Hematopoietic multipotent progenitor cell treated with erythropoietin and hydrocortisone succinate and interleukin-3 and kit ligand, for 4 days (in vitro differentiated cells): ENCODE measurements at regions not wholly inside any gene's neighbourhood (a gene's known extent, or its start where the extent isn't known, plus 50 kb on each side); places are given as distances from the start of the nearest gene placed in this dataset.

ENCODE experiments used
- DNase-seq: peaks from one replicate; pipeline ENCODE4 v3.0.0-alpha.2; 2015

GRCh38 chr21:19870682-19871081, 1127.5 kb upstream of the NCAM2 start:
- no peak for DNase-seq

GRCh38 chr21:19874521-19874920, 1123.7 kb upstream of the NCAM2 start:
- no peak for DNase-seq

GRCh38 chr21:19878133-19878532, 1120.1 kb upstream of the NCAM2 start:
- DNase-seq, result no peak

DNA sequence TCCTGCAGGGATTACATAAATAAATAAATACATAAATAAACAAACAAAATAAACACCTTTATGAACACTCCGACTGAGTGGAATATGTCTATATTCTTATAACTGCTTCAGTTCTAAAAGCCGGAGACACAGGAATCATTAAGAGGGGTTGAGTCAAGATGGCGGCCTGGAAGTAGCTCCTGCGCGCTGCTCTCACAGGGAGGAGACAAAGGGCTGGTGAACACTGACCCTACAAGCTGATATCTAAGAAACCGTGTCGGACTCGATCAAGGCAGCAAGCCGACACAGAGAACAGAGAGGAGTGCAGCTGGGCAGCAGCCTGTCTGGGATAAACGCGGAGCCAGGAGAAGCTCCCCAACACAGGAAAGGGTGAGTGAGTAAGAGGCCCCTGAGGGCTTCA, 1098.6 kb upstream of the NCAM2 start:
- no peak for DNase-seq

GRCh38 chr21:19900149-19900548, 1098.1 kb upstream of the NCAM2 start:
- no peak for DNase-seq

GRCh38 chr21:19908390-19908789, 1089.8 kb upstream of the NCAM2 start:
- peak; percentile 56 for DNase-seq

- DNase-seq, result no peak
These were observed 1084.2 kb upstream of the NCAM2 start for GRCh38 chr21:19914028-19914427.

DNA sequence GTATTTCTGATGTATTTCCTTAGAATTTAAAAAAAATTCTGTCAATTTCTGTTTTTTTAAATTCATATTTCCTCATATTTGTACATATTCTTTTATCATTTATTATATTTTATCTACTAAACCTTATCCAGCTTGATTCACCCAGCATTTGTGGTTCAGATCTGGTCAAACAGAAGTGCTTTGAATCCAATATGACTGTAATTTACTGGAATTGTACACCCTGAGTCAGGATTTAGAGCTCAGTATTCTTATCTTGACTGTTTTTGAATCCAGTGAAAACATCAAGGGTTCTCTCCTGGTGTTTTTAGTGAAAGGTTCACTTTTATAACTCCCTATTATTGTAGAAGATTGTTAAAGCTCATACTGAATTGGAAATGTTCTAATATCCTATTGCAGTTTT, 1077.0 kb upstream of the NCAM2 start:
- no peak for DNase-seq

GRCh38 chr21:19922122-19922521, 1076.1 kb upstream of the NCAM2 start:
- DNase-seq, result no peak

DNA sequence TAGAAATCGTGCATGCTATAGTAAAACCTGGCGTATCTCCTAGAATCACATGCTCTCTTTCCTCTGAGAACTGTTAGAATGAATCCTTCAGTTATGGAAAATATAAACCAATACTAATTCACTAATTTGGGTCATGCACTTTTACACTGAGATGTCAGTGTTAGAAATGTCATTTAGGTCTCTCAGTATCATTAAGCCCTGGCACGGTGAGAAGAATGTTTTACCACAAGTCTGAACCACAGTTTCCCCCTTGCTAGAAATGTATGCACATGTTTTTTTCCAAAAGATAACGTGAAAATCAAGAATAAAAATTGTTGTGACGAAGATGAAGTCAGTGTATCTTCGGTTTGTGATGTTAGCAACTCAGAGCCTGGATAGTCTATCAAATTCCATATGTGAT, 1062.7 kb upstream of the NCAM2 start:
- DNase-seq, result peak; percentile 31

DNA sequence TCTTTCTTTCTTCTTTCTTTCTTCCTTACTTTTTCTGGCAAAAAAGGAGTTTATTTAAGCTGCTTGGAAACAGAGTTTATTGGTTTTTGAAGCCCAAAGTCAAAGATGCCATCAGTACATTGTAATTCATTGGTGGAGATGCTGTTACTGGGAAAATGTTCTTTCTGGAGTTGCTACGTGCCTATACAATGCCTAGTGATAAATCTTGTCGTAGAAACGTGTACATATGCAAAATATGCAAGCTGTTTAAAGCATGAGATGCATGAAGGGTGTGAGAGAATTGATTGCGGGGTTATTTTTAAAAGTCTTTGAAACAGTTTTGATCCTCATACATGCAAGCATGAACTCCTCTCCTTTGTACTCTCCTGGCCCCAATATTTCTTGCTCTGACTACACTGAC, 1060.6 kb upstream of the NCAM2 start:
- DNase-seq, result no peak

GRCh38 chr21:19941626-19942025, 1056.6 kb upstream of the NCAM2 start:
- DNase-seq, result no peak

GRCh38 chr21:19950347-19950746, 1047.9 kb upstream of the NCAM2 start:
- DNase-seq, result no peak

- no peak for DNase-seq
These were observed 1029.1 kb upstream of the NCAM2 start for GRCh38 chr21:19969156-19969555.

DNA sequence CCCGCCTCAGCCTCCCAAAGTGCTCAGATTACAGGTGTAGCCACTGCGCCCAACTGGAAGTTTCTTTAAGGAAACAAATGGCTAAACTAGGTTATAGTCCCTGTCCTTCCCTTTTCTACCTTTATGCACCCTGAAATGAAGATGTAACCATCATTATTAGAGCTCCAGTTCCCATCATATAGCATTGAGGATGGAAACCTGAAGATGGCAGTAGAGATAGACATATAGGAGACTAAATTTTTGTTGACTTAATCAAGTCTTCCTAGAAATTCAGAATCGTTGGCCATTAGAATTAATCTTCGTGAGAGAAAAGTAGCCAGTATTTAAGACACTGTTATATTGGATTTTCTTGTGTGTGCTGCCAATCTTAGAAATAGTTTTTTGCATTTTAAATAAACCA, 1016.3 kb upstream of the NCAM2 start:
- peak; percentile 19 for DNase-seq

DNA sequence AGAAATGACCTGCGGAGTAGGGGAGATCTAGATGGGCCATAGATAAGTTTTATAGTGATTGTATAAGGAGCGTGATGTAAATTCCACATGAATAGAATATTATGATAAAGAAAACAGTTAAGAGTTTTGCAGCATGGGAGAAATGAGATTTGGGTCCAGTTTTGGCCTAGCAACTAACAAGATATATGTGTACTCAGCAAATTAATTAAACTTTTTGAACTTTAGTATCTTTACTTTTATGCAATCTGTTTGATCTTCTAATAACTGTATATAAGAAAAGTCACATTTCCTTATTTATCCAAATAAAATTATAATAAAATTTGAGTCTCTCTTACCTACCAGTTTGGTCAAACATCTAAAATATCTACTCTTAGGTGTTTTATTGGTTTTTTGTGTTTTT, 1011.8 kb upstream of the NCAM2 start:
- no peak for DNase-seq

DNA sequence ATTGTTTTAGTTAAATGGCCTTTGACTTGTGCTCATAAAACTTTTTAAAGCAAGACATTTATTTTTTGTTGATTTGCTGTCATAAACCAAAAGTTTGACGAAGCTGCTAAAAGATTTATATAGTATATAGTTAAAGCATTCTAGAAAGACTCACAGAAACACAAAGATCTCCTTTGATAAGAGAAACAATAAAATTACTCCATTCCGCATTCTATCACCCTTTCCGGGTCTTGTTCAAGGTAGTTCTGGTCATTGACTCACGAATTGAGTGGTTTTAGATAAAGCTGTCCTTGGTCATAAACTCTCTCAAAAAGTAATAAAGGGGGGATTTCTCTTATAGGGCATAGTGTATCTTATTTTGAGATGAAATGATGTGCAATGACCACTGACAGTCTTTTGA, 1010.5 kb upstream of the NCAM2 start:
- DNase-seq, result no peak

GRCh38 chr21:19992540-19992939, 1005.7 kb upstream of the NCAM2 start:
- DNase-seq, result no peak

DNA sequence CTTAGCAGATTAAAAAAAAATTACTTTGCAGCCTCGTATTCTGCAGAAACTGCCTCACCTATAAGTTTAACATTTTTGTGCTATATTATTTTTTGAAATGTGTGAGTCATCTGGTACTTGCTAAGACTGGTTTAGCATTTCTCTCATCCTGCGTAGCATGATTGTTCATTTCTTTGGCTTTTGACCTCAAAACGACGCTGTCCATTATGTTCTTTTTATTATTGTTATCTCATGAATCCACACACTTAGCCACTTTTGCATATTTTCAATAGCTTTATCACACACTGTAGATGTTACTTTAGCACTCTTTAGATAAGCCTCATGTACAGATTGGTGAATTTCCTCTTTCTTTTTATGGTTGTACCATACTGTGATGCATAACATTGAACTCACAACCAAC, 1004.9 kb upstream of the NCAM2 start:
- peak; percentile 12 for DNase-seq

GRCh38 chr21:19995253-19995652, 1003.0 kb upstream of the NCAM2 start:
- peak; percentile 73 for DNase-seq

GRCh38 chr21:19998453-19998852, 999.8 kb upstream of the NCAM2 start:
- peak; percentile 13 for DNase-seq

DNA sequence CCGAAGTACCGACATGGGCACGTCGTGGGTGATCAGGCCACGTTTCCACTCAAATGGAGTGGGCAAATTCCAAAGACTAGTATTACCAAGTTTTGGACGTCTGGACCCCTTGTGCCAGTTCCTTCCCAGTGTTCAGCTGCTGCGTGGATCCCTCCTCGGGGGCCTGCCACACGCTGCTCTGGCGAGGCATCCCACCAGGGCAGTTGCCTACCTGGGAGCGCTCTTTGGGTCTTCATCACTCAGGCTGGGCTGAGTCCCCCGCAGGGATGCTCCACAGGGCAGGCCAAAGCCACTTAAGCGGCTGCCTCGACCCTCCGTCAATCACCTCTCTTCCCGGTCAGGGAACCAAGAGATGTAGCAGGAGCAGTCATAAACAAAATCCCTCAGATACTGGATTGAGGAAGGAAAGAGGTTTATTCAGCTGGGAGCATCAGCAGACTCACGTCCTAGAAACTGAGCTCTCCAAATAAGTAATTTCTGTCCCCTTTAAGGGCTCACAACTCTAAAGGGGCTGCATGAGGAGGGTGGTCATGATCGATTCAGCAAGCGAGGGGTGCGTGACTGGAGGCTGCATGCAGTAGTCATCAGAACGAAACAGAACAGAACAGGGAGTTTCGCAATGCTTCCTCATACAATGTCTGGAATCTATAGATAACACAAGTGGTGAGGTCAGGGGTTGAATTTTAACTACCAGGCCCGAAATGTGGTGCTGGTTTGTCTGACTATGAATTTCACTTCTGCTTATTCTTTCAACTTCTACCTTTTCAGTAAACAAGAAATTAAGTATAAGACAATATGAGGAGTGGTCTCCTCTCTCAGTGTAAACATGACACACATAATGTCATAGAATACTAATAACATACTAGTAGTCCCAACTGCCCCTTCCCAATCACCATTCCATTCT, 998.6 kb upstream of the NCAM2 start:
- peak; percentile 80 for DNase-seq

DNA sequence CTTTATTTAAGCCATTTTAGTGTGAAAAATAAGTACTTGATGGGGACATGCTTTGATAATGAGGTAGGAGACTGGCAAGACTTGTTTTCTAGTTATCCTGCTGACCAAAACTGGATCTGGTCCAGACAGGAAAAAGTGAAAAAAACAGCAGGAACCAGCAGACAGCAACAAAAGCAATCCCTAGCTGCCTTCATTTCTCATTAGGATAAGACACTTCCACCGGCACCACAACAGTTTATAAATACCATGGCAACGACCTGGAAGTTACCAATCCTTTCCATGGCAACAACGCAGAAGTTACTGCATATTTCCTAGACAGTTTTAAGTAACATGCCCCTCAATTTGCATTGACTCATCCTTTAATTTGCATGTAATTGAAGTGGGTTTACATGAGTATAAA, 993.8 kb upstream of the NCAM2 start:
- no peak for DNase-seq

GRCh38 chr21:20010691-20011200, 987.5 kb upstream of the NCAM2 start:
- no peak for DNase-seq

- DNase-seq, result no peak
These were observed 984.4 kb upstream of the NCAM2 start for GRCh38 chr21:20013851-20014250.
